HCT116 (cell line): ENCODE measurements at regions not wholly inside any gene's neighbourhood (a gene's known extent, or its start where the extent isn't known, plus 50 kb on each side); places are given as distances from the start of the nearest gene placed in this dataset.

ENCODE experiments used
- EGR1 ChIP-seq: IDR thresholded peaks from 2 replicates; pipeline ENCODE4 v1.6.1; 2012; ENCODE audit warnings: low read depth
- POLR2A ChIP-seq: IDR thresholded peaks from 2 replicates; pipeline ENCODE4 v1.7.0; 2011; ENCODE audit warnings: borderline replicate concordance; ENCODE audit not compliant: insufficient read depth, insufficient read length; ENCODE audit errors: extremely low read depth
- POLR2AphosphoS5 ChIP-seq: IDR thresholded peaks from 2 replicates; pipeline ENCODE4 v1.6.1; 2011; ENCODE audit warnings: mild to moderate bottlenecking, low read depth, low read length, moderate library complexity
- RAD21 ChIP-seq: IDR thresholded peaks from 2 replicates; pipeline ENCODE4 v1.6.1; 2012; ENCODE audit warnings: low read depth, mild to moderate bottlenecking
- YY1 ChIP-seq: IDR thresholded peaks from 2 replicates; pipeline ENCODE4 v1.6.1; 2011; ENCODE audit warnings: low read length, low read depth, moderate library complexity, mild to moderate bottlenecking; ENCODE audit not compliant: insufficient replicate concordance; ENCODE audit errors: extremely low read depth
- TF ChIP-seq, protein P1 (sequence below), 3 experiments: fragments of 200-600 bp in 1 of 3; sonication (generic) in 1 of 3; IDR thresholded peaks in 2 of 3; conservative IDR thresholded peaks in 1 of 3; 2 replicates each; pipeline ENCODE4 v1.5.1; 2012 to 2017; ENCODE audit warnings: low read depth in 2 of 3, low read length in 2 of 3, antibody characterized with exemption in 1 of 3, borderline replicate concordance in 1 of 3, control low read depth in 1 of 3, mild to moderate bottlenecking in 1 of 3, mixed read lengths in 1 of 3, mixed run types in 1 of 3, moderate library complexity in 1 of 3; ENCODE audit not compliant: insufficient read depth in 1 of 3
- TF ChIP-seq, protein P2 (sequence below): IDR thresholded peaks from 2 replicates; pipeline ENCODE4 v1.6.1; 2012
- TF ChIP-seq, protein P3 (sequence below): IDR thresholded peaks from 2 replicates; pipeline ENCODE4 v1.6.1; 2012; ENCODE audit warnings: low read depth

DNA sequence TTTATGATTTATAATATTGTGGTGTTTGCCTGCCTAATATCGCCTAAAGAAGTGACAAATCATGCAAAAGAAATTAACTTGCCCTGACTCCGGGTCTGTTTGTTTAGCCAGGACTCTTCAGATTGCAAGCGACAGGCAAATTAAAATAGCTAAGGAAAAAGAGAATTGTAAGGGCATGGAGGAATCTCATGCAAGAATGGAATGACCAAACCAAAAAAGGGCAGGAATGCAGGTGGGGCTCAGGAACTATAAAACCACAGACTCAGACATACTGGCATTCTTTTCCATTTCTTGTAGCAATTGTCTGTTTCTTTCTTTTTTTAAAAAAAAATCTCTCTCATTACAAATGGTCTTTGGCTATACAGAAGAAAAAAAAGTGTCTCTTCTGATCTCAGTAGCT, 188.1 kb upstream of the XYLT1 start:
- TF ChIP-seq, protein P1, sequence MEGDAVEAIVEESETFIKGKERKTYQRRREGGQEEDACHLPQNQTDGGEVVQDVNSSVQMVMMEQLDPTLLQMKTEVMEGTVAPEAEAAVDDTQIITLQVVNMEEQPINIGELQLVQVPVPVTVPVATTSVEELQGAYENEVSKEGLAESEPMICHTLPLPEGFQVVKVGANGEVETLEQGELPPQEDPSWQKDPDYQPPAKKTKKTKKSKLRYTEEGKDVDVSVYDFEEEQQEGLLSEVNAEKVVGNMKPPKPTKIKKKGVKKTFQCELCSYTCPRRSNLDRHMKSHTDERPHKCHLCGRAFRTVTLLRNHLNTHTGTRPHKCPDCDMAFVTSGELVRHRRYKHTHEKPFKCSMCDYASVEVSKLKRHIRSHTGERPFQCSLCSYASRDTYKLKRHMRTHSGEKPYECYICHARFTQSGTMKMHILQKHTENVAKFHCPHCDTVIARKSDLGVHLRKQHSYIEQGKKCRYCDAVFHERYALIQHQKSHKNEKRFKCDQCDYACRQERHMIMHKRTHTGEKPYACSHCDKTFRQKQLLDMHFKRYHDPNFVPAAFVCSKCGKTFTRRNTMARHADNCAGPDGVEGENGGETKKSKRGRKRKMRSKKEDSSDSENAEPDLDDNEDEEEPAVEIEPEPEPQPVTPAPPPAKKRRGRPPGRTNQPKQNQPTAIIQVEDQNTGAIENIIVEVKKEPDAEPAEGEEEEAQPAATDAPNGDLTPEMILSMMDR (IDR thresholded peaks at IDR 0.05 in 2 of 3, conservative IDR thresholded peaks at IDR 0.05 in 1 of 3; ENCODE audit: borderline replicate concordance in 1 of 3, insufficient read depth in 1 of 3, low read depth in 2 of 3, low read length in 2 of 3) = no peak
- TF ChIP-seq, protein P2, sequence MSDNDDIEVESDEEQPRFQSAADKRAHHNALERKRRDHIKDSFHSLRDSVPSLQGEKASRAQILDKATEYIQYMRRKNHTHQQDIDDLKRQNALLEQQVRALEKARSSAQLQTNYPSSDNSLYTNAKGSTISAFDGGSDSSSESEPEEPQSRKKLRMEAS = no peak
- TF ChIP-seq EGR1 = no peak
- TF ChIP-seq POLR2AphosphoS5 = no peak
- TF ChIP-seq POLR2A = no peak
- no peak for TF ChIP-seq RAD21
- TF ChIP-seq, protein P3, sequence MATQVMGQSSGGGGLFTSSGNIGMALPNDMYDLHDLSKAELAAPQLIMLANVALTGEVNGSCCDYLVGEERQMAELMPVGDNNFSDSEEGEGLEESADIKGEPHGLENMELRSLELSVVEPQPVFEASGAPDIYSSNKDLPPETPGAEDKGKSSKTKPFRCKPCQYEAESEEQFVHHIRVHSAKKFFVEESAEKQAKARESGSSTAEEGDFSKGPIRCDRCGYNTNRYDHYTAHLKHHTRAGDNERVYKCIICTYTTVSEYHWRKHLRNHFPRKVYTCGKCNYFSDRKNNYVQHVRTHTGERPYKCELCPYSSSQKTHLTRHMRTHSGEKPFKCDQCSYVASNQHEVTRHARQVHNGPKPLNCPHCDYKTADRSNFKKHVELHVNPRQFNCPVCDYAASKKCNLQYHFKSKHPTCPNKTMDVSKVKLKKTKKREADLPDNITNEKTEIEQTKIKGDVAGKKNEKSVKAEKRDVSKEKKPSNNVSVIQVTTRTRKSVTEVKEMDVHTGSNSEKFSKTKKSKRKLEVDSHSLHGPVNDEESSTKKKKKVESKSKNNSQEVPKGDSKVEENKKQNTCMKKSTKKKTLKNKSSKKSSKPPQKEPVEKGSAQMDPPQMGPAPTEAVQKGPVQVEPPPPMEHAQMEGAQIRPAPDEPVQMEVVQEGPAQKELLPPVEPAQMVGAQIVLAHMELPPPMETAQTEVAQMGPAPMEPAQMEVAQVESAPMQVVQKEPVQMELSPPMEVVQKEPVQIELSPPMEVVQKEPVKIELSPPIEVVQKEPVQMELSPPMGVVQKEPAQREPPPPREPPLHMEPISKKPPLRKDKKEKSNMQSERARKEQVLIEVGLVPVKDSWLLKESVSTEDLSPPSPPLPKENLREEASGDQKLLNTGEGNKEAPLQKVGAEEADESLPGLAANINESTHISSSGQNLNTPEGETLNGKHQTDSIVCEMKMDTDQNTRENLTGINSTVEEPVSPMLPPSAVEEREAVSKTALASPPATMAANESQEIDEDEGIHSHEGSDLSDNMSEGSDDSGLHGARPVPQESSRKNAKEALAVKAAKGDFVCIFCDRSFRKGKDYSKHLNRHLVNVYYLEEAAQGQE = no peak
- TF ChIP-seq YY1 = no peak
